Skeletal muscle tissue (tissue), 3 donors: ENCODE measurements at regions not wholly inside any gene's neighbourhood (a gene's known extent, or its start where the extent isn't known, plus 50 kb on each side); places are given as distances from the start of the nearest gene placed in this dataset.

Source experiments
- H3K27ac ChIP-seq: one replicate; pipeline ENCODE4 v1.7.0; 2013; ENCODE audit warnings: mild to moderate bottlenecking, low read depth, low read length, inconsistent platforms
- H3K27me3 ChIP-seq, 3 donors: one replicate each; pipeline ENCODE4 v1.7.0; 2013; ENCODE audit warnings: low read length in 3 of 3; ENCODE audit not compliant: control insufficient read depth in 3 of 3, insufficient read depth in 3 of 3
- H3K36me3 ChIP-seq, 3 donors: one replicate each; pipeline ENCODE4 v1.7.0; 2013; ENCODE audit warnings: low read length in 3 of 3; ENCODE audit not compliant: control insufficient read depth in 3 of 3, insufficient read depth in 3 of 3
- H3K4me1 ChIP-seq, 3 donors: one replicate each; pipeline ENCODE4 v1.7.0; 2013; ENCODE audit warnings: low read length in 3 of 3, mild to moderate bottlenecking in 3 of 3; ENCODE audit not compliant: control insufficient read depth in 3 of 3, insufficient read depth in 3 of 3
- H3K4me3 ChIP-seq, 3 donors: one replicate each; pipeline ENCODE4 v1.7.0; 2013; ENCODE audit warnings: low read length in 3 of 3
- H3K9ac ChIP-seq, 3 donors: one replicate each; pipeline ENCODE4 v1.7.0; 2013; ENCODE audit warnings: low read length in 3 of 3, mild to moderate bottlenecking in 3 of 3, moderate library complexity in 2 of 3, low read depth in 1 of 3
- H3K9me3 ChIP-seq, 3 donors: one replicate each; pipeline ENCODE4 v1.7.0; 2013; ENCODE audit warnings: low read length in 3 of 3; ENCODE audit not compliant: control insufficient read depth in 3 of 3
- donor health status: Osteomylitis.

DNA sequence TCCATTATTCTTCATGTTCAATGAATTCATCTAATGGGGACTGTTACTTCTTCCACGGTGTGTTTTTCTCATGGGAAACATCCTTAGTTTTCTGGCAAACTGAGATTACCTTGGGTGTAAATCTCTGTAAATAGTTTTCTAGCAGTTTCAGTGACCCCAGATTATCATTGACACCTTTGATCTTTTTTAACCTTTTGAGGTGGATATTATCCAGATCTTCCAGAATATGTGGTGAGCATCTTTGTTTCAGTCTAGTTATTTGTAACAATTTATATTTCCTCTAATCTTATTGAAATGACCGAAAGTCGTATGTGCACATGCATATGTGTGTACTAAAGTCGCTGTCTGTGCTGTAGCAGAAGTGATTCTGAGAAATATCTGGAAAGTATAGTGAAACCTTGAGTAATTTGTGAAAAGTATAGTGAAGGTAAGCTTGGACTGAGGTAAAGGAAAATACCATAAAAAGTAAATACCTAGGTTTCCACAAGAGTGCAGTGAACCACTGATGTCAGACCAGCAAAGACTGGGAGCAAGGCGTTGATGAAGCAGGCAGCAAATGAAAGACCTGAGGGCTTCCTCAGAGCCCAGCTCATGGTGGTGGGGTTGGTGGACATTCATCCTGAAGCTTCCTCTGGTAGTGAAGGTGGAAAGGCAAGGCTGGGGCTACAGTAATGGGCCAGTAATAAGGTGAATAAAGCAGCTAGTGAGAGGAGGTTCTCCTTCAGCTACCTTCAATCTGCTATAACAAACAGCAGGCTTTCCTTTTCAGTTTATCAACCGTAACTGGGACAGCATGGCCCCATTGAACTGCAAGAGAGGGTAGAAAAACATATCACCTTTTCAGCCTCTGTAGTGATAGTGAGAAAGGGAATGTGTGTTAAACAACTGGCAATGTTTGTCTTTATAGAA, 480.2 kb upstream of the FBXO33 start:
- no peaks in the 10 kb centered on the region for H3K4me1 ChIP-seq
- H3K27ac ChIP-seq = no peak overlapping the region
- H3K9ac ChIP-seq = no peak overlapping the region
- no peaks in the 10 kb centered on the region for H3K9me3 ChIP-seq
- no peaks in the 10 kb centered on the region for H3K36me3 ChIP-seq
- H3K27me3 ChIP-seq = no peaks in the 10 kb centered on the region
- no peak overlapping the region for H3K4me3 ChIP-seq

DNA sequence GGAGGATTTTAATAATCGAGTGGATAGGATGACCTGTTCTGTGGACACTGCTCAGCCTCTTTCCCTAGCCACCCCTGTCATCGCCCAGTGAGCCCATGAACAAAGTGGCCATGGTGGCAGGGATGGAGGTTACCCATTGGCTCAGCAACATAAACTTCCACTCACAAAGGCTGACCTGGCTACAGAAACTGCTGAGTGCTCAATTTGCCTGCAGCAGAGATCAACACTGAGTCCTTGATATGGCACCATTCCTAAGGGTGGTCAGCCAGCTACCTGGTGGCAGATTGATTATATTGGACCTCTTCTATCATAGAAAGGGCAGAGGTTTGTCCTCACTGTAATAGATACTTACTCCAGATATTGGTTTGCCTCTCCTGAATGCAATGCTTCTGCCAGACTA, 465.4 kb upstream of the FBXO33 start:
- Histone ChIP-seq H3K27me3 (no peaks in the 10 kb centered on the region), H3K27ac (no peak overlapping the region), H3K36me3 (no peaks in the 10 kb centered on the region), H3K9me3 (no peaks in the 10 kb centered on the region), H3K4me1 (no peaks in the 10 kb centered on the region), H3K9ac (no peak overlapping the region), H3K4me3 (no peak overlapping the region)

DNA sequence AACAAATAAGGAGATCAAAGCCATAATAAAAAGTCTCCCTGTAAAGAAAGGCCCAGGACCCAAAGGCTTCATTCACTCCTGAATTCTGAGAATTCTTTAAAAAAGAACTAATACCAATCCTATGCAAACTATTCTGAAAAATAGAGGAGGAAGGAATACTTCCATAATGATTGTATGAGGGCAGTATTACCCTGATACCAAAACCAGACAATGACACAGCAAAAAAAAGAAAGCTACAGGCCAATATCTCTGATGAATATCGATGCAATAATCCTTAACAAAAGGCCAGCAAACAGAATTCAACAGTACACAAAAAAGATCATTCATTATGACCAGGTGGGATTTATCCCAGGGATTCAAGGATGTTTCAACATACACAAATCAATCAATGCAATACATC, 457.8 kb upstream of the FBXO33 start:
- Histone ChIP-seq H3K27ac (no peak overlapping the region), H3K9me3 (peaks cover 0 to 2% (median 0%) of the 10 kb centered on the region in 3 donors), H3K36me3 (no peaks in the 10 kb centered on the region), H3K9ac (no peak overlapping the region), H3K4me1 (no peaks in the 10 kb centered on the region), H3K27me3 (no peaks in the 10 kb centered on the region), H3K4me3 (no peak overlapping the region)

DNA sequence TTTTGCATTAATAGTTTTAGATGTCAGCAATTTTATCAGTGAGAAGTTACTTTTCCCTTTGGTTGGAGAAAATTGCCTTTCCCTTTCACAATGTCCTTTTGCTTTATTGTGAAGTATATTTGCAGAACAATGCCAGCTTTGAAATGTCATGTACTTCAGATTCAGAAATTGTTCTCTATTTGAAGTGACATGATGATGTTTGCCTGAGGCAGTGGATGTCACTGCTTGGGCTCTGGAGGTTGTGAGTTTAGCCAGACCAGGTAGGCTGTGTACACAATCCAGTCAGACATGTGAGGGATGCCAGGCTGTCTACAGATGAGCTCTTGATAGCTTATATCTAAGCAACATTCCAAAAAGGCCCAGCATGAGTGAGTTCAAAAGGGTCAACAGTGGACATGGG, 451.9 kb upstream of the FBXO33 start:
- H3K4me1 ChIP-seq = no peaks in the 10 kb centered on the region
- H3K27me3 ChIP-seq = no peaks in the 10 kb centered on the region
- H3K36me3 ChIP-seq = no peaks in the 10 kb centered on the region
- H3K27ac ChIP-seq = no peak overlapping the region
- no peak overlapping the region for H3K9ac ChIP-seq
- H3K9me3 ChIP-seq = peaks cover 0 to 2% (median 0%) of the 10 kb centered on the region in 3 donors
- H3K4me3 ChIP-seq = no peak overlapping the region

DNA sequence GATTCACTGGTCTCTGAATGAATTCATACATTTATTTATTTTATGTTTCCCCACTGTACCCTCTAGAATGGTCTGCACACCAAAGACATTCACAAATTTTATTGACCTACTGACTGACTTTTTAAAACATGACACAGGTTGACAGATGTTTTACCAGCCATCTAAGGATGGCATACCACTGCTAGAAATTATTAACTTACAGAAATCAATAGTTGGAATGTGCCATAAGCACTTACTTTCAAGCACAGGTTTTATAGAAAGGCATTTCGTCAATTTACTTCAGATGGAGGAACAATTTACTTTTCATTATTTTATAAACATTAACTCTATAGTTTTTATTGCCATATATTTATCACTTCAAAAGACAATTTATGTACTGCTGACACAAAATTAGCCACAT, 448.7 kb upstream of the FBXO33 start:
- Histone ChIP-seq H3K9me3 (no peaks in the 10 kb centered on the region), H3K9ac (no peak overlapping the region), H3K4me3 (no peak overlapping the region), H3K36me3 (no peaks in the 10 kb centered on the region), H3K27ac (no peak overlapping the region), H3K4me1 (no peaks in the 10 kb centered on the region), H3K27me3 (no peaks in the 10 kb centered on the region)

GRCh38 chr14:39880106-39880695, 448.0 kb upstream of the FBXO33 start:
- Histone ChIP-seq H3K9me3 (no peaks in the 10 kb centered on the region), H3K9ac (no peak overlapping the region), H3K4me1 (no peaks in the 10 kb centered on the region)

GRCh38 chr14:39877577-39878190, 445.5 kb upstream of the FBXO33 start:
- Histone ChIP-seq H3K9ac (no peak overlapping the region), H3K4me3 (no peak overlapping the region), H3K27ac (no peak overlapping the region), H3K36me3 (no peaks in the 10 kb centered on the region), H3K9me3 (no peaks in the 10 kb centered on the region), H3K4me1 (no peaks in the 10 kb centered on the region), H3K27me3 (no peaks in the 10 kb centered on the region)

More at GRCh38 chr14:39880106-39880695, 448.0 kb upstream of the FBXO33 start:
- Histone ChIP-seq H3K4me3 (no peak overlapping the region), H3K27me3 (no peaks in the 10 kb centered on the region), H3K36me3 (no peaks in the 10 kb centered on the region), H3K27ac (no peak overlapping the region)

DNA sequence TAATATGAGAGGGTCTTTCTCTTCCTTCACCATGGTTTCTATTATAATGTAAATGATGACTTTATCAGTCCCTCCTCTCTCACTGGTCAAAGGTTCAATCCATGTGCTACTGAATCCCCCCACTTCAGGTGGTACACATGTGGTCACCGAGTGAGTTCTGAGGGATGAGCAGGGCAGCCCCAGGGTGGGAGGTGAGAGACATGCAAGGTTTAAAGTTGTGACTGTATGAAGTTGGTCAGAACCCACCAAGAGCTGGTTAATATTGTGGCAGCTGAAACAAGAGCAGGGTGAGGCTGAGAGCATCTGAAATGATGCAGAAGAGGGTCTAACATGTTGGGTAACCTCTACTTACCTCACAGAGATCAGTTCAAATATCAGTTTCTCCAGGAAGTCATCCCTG, 444.7 kb upstream of the FBXO33 start:
- Histone ChIP-seq H3K36me3 (no peaks in the 10 kb centered on the region), H3K4me1 (no peaks in the 10 kb centered on the region), H3K27me3 (no peaks in the 10 kb centered on the region), H3K9ac (no peak overlapping the region), H3K27ac (no peak overlapping the region), H3K4me3 (no peak overlapping the region), H3K9me3 (no peaks in the 10 kb centered on the region)

DNA sequence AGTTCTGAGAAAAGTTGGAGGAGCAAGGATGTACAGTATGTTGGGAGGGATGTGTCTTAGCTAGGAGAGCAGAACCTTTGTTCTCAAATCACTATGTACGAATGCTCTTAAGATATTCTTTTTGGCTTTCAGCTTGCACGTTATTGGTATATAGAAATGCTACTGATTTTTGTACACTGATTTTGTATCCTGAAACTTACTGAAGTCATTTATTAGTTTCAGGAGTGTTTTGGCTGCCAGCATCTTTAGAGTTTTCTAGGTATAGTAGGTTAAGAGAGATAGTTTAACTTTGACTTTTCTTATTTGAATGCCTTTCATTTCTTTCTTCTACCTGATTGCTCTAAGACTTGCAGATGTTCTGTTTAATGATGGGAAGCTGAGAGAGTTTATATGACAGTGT, 442.8 kb upstream of the FBXO33 start:
- Histone ChIP-seq H3K4me3 (no peak overlapping the region), H3K9ac (no peak overlapping the region), H3K9me3 (no peaks in the 10 kb centered on the region), H3K4me1 (no peaks in the 10 kb centered on the region), H3K36me3 (no peaks in the 10 kb centered on the region), H3K27me3 (no peaks in the 10 kb centered on the region), H3K27ac (no peak overlapping the region)

GRCh38 chr14:39873791-39874190, 441.6 kb upstream of the FBXO33 start:
- Histone ChIP-seq H3K9ac (no peak overlapping the region), H3K9me3 (no peaks in the 10 kb centered on the region), H3K27me3 (no peaks in the 10 kb centered on the region), H3K36me3 (no peaks in the 10 kb centered on the region), H3K27ac (no peak overlapping the region), H3K4me1 (no peaks in the 10 kb centered on the region), H3K4me3 (no peak overlapping the region)
